Tibial artery (tissue), 4 donors: ENCODE measurements at regions not wholly inside any gene's neighbourhood (a gene's known extent, or its start where the extent isn't known, plus 50 kb on each side); places are given as distances from the start of the nearest gene placed in this dataset.

Experiments
- DNase-seq, 2 donors: peaks; one replicate each; pipeline ENCODE4 v3.0.0-alpha.2; 2019
- H3K27ac ChIP-seq, 2 donors: fragments of 200-600 bp; sonication (generic) in 1 of 2; 1 replicate in 1 of 2; 2 replicates in 1 of 2; pipeline ENCODE4 v1.5.1; 2018 to 2019; ENCODE audit warnings: mild to moderate bottlenecking in 1 of 2
- H3K27me3 ChIP-seq, 2 donors: fragments of 200-600 bp; sonication (generic) in 1 of 2; one replicate each; pipeline versions ENCODE4 v1.5.1 to v1.6.0; 2016 to 2019
- H3K36me3 ChIP-seq, 3 donors: fragments of 200-600 bp; sonication (generic) in 2 of 3; one replicate each; pipeline ENCODE4 v1.5.1; 2016 to 2019; ENCODE audit warnings: mild to moderate bottlenecking in 2 of 3
- H3K4me1 ChIP-seq, 4 donors: fragments of 200-600 bp; sonication (generic) in 2 of 4; 1 replicate in 3 of 4; 2 replicates in 1 of 4; pipeline ENCODE4 v1.5.1; 2016 to 2019
- H3K4me3 ChIP-seq, 2 donors: fragments of 200-600 bp; sonication (generic) in 1 of 2; 1 replicate in 1 of 2; 2 replicates in 1 of 2; pipeline ENCODE4 v1.5.1; 2018 to 2019; ENCODE audit warnings: mild to moderate bottlenecking in 2 of 2
- H3K9me3 ChIP-seq, 3 donors: fragments of 200-600 bp; sonication (generic) in 1 of 3; one replicate each; pipeline ENCODE4 v1.5.1; 2016 to 2019
- intact Hi-C: fragments of 100-400 bp; cut with DNase I; formaldehyde crosslinking; loops from one replicate; pipeline ENCODE4 v1.15.0; 2023; ENCODE audit warnings: low total_unique reads
- TF ChIP-seq, protein P1 (sequence below), 2 experiments: fragments of 200-600 bp in 1 of 2; fragments of 450-650 bp in 1 of 2; IDR thresholded peaks; one replicate each; pipeline ENCODE4 v1.5.1; 2017 to 2019; ENCODE audit warnings: antibody characterized with exemption in 2 of 2, mild to moderate bottlenecking in 1 of 2, moderate library complexity in 1 of 2

- Histone ChIP-seq H3K9me3 (no peaks in the 10 kb centered on the region), H3K27ac (no peak overlapping the region), H3K4me3 (no peak overlapping the region), H3K4me1 (peaks cover 0 to 31% (median 14%) of the 10 kb centered on the region in 4 donors), H3K36me3 (no peaks in the 10 kb centered on the region), H3K27me3 (peaks cover 0 to 6% of the 10 kb centered on the region in 2 donors)
- TF ChIP-seq, protein P1, sequence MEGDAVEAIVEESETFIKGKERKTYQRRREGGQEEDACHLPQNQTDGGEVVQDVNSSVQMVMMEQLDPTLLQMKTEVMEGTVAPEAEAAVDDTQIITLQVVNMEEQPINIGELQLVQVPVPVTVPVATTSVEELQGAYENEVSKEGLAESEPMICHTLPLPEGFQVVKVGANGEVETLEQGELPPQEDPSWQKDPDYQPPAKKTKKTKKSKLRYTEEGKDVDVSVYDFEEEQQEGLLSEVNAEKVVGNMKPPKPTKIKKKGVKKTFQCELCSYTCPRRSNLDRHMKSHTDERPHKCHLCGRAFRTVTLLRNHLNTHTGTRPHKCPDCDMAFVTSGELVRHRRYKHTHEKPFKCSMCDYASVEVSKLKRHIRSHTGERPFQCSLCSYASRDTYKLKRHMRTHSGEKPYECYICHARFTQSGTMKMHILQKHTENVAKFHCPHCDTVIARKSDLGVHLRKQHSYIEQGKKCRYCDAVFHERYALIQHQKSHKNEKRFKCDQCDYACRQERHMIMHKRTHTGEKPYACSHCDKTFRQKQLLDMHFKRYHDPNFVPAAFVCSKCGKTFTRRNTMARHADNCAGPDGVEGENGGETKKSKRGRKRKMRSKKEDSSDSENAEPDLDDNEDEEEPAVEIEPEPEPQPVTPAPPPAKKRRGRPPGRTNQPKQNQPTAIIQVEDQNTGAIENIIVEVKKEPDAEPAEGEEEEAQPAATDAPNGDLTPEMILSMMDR (IDR thresholded peaks at IDR 0.05), result no peak
- intact Hi-C loops, result no loop called here
- DNase-seq, result no peak
Measured at GRCh38 chr9:16312116-16312515, 558.4 kb downstream of the BNC2 start.

GRCh38 chr9:16312962-16313546 lies 557.4 kb downstream of the BNC2 start:
- Histone ChIP-seq H3K9me3 (no peaks in the 10 kb centered on the region), H3K27ac (no peak overlapping the region), H3K36me3 (no peaks in the 10 kb centered on the region), H3K4me3 (no peak overlapping the region), H3K27me3 (peaks cover 0 to 6% of the 10 kb centered on the region in 2 donors), H3K4me1 (peaks cover 0 to 40% (median 20%) of the 10 kb centered on the region in 4 donors)
- no peak for DNase-seq
- intact Hi-C loops, result no loop called here
- TF ChIP-seq, protein P1 (IDR thresholded peaks at IDR 0.05), result no peak

- Histone ChIP-seq H3K4me1 (peaks cover 0 to 41% (median 20%) of the 10 kb centered on the region in 4 donors), H3K9me3 (no peaks in the 10 kb centered on the region), H3K27ac (no peak overlapping the region), H3K36me3 (no peaks in the 10 kb centered on the region), H3K4me3 (no peak overlapping the region), H3K27me3 (peaks cover 0 to 6% of the 10 kb centered on the region in 2 donors)
- no peak for DNase-seq
- TF ChIP-seq, protein P1 (IDR thresholded peaks at IDR 0.05), result no peak
- intact Hi-C loops, result no loop called here
Measured at GRCh38 chr9:16314476-16314875, 556.0 kb downstream of the BNC2 start.

DNA sequence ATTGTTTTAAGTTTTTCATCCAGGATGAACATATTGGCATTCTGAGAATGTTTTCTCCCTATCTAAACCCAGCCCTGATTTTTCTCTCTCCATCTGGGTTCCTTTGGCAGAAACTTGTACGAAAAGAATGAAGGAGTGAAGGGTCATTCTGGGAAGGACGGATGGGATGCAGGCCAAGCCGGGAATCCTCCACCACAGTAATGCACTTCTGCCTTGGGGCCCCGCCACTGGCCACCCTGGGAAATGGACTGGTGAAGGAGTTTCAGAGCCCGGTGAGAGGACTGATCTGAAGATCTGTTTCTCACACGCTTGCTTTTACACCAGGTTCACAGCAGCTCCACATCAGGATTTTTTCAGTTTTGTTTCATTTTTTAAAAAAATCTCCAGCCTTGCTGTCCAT lies 554.8 kb downstream of the BNC2 start:
- Histone ChIP-seq H3K27me3 (no peaks in the 10 kb centered on the region), H3K9me3 (no peaks in the 10 kb centered on the region), H3K36me3 (no peaks in the 10 kb centered on the region), H3K27ac (no peak overlapping the region), H3K4me1 (peaks cover 0 to 29% (median 15%) of the 10 kb centered on the region in 4 donors), H3K4me3 (no peak overlapping the region)
- intact Hi-C loops, result no loop called here
- DNase-seq, result no peak
- TF ChIP-seq, protein P1 (IDR thresholded peaks at IDR 0.05), result no peak

DNA sequence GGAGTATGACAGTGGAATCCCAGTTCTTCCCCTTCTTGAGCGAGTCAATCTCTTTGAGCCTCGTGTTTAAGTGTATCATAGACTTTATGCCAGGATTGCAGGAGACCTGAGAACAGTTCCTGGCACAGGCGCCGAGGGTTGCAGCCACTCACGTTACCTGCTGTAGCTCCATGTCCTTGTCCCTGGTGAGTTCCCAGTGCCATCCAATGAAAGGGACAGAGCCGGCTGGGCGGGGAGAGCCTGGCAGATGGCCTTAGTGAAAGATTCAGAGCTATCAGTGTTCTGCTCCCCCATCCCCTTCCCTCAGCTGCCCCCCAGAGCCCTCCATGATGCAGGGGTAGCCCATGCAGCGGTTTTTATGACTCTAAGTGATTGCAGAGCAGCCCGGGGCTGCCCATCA lies 554.0 kb downstream of the BNC2 start:
- intact Hi-C loops, result no loop called here
- Histone ChIP-seq H3K4me1 (peaks cover 0 to 32% (median 14%) of the 10 kb centered on the region in 4 donors), H3K27me3 (no peaks in the 10 kb centered on the region), H3K4me3 (no peak overlapping the region), H3K9me3 (no peaks in the 10 kb centered on the region), H3K27ac (no peak overlapping the region), H3K36me3 (no peaks in the 10 kb centered on the region)
- TF ChIP-seq, protein P1 (IDR thresholded peaks at IDR 0.05), result no peak
- DNase-seq, result no peak
